ENCODE measurements at regions not wholly inside any gene's neighbourhood (a gene's known extent, or its start where the extent isn't known, plus 50 kb on each side); places are given as distances from the start of the nearest gene placed in this dataset.
"Not testable (repeated sequence)": the region's sequence is repeated elsewhere in the genome, so short reads cannot be mapped to it uniquely, and the experiment has no call there.

DNA sequence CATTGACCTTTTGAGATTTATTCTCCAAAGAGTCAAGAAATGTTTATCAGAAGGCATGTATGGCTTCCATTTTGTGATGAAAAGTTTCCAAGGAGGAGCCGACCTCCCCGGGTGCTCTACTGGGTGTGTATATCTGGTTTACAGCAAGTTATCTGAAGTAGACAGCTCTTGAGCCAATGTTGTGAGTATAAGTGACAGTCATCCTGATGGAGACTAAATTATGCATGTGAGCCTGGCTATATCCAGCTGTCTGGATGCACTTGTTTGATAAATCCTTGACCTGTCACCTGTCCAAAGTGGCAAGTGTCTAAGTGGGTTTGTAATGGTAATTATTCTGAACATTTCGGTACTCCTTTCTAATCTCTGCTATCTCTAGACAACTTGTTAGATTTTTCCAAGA lies 142.2 kb downstream of the NR2F2 start:
- WGBS, 4 donors, result 28 to 36% (median 34%) methylated on average over 3 of the region's 3 CpGs
- DNase-seq (no peak), ATAC-seq (no peak)
- Histone ChIP-seq H3K27me3 (peaks cover 0 to 35% (median 0%) of the 10 kb centered on the region in 9 donors), H3K9me3 (no peaks in the 10 kb centered on the region), H3K36me3 (no peaks in the 10 kb centered on the region), H3K4me1 (no peaks in the 10 kb centered on the region), H3K27ac (no peak overlapping the region), H3K4me3 (no peak overlapping the region)
- intact Hi-C loops (cut with DNase I), result no loop called here
- TF ChIP-seq, protein P1, sequence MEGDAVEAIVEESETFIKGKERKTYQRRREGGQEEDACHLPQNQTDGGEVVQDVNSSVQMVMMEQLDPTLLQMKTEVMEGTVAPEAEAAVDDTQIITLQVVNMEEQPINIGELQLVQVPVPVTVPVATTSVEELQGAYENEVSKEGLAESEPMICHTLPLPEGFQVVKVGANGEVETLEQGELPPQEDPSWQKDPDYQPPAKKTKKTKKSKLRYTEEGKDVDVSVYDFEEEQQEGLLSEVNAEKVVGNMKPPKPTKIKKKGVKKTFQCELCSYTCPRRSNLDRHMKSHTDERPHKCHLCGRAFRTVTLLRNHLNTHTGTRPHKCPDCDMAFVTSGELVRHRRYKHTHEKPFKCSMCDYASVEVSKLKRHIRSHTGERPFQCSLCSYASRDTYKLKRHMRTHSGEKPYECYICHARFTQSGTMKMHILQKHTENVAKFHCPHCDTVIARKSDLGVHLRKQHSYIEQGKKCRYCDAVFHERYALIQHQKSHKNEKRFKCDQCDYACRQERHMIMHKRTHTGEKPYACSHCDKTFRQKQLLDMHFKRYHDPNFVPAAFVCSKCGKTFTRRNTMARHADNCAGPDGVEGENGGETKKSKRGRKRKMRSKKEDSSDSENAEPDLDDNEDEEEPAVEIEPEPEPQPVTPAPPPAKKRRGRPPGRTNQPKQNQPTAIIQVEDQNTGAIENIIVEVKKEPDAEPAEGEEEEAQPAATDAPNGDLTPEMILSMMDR (IDR thresholded peaks at IDR 0.05), result no peak
- TF ChIP-seq POLR2A (IDR thresholded peaks at IDR 0.05), result no peak

DNA sequence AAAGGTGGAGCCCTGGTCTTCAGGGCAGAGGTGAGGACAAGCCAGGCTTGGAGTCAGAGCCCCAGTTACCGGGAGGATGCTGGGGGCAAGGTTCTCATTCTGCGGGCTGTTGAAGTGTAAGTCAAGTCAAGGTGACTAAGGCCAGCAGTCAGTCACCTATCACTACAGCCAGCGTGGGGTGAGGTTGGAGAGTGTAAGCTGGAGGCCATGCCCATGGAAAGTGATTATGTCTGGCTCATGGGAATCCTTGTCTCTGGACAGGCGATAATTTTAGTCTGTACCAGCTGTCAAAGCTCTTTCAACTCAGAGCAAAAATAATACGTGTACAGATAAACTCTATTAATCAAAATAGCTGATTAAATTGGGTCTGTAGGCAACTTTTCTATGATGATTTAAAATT lies 143.1 kb downstream of the NR2F2 start:
- Histone ChIP-seq H3K27me3 (peaks cover 0 to 26% (median 0%) of the 10 kb centered on the region in 9 donors), H3K4me1 (no peaks in the 10 kb centered on the region), H3K27ac (no peak overlapping the region), H3K36me3 (no peaks in the 10 kb centered on the region), H3K4me3 (no peak overlapping the region), H3K9me3 (no peaks in the 10 kb centered on the region)
- TF ChIP-seq POLR2A (IDR thresholded peaks at IDR 0.05), result no peak
- TF ChIP-seq, protein P1 (IDR thresholded peaks at IDR 0.05), result no peak
- 41 to 48% (median 45%) methylated on average over 5 of the region's 5 CpGs for WGBS, 4 donors
- ATAC-seq (no peak), DNase-seq (no peak)
- intact Hi-C loops (cut with DNase I), result no loop called here

DNA sequence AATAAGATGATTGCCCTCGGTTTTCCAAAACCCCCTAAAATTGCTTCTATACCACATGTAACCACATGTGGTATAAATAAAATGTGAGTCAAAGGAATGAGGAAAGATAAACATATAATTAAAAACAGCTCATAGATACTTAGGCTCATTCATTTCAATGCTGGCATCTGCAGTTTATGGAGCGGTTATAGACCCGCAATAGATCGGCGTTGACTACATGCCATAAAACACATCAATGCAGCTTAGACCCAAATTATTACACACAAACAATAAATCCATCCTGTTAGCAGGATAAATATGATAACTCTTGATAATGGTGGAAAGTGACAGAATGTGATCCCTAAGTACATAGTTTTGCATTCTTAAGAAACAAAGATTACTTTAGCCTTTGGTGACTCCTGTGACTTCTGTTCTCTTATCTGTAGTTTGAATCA lies 143.7 kb downstream of the NR2F2 start:
- Histone ChIP-seq H3K4me3 (no peak overlapping the region), H3K27me3 (peaks cover 0 to 20% (median 0%) of the 10 kb centered on the region in 9 donors), H3K9me3 (no peaks in the 10 kb centered on the region), H3K27ac (no peak overlapping the region), H3K36me3 (no peaks in the 10 kb centered on the region), H3K4me1 (no peaks in the 10 kb centered on the region)
- 91 to 92% (median 91%) methylated on average over 5 of the region's 5 CpGs for WGBS, 4 donors
- TF ChIP-seq POLR2A (IDR thresholded peaks at IDR 0.05), result no peak
- TF ChIP-seq, protein P1 (IDR thresholded peaks at IDR 0.05), result no peak
- no peak for DNase-seq
- intact Hi-C loops (cut with DNase I), result no loop called here
- no peak for ATAC-seq

DNA sequence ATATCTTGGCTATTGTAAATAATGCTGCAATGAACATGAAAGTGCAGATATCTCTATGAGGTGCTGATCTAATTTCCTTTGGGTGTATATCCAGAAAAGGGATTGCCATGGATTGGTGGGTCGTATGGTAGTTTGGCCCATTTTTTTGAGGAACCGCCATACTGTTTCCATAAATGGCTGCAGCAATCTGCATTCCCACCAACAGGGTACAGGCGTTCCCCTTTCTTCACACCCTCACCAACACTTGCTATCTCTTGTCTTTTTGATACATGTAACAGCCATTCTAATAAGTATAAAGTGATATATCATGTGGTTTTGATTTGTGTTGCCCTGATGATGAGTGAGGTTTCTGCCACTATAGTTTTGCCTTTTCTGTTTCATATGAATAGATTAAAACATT lies 146.7 kb downstream of the NR2F2 start:
- intact Hi-C loops (cut with DNase I), result no loop called here
- 81 to 94% (median 85%) methylated on average over 3 of the region's 3 CpGs for WGBS, 4 donors
- no peak for ATAC-seq
- Histone ChIP-seq H3K4me3 (no peak overlapping the region), H3K9me3 (no peaks in the 10 kb centered on the region), H3K36me3 (no peaks in the 10 kb centered on the region), H3K27me3 (no peaks in the 10 kb centered on the region), H3K4me1 (no peaks in the 10 kb centered on the region), H3K27ac (no peak overlapping the region)
- TF ChIP-seq, protein P1 (IDR thresholded peaks at IDR 0.05), result no peak
- TF ChIP-seq POLR2A (IDR thresholded peaks at IDR 0.05), result no peak
- no peak for DNase-seq

DNA sequence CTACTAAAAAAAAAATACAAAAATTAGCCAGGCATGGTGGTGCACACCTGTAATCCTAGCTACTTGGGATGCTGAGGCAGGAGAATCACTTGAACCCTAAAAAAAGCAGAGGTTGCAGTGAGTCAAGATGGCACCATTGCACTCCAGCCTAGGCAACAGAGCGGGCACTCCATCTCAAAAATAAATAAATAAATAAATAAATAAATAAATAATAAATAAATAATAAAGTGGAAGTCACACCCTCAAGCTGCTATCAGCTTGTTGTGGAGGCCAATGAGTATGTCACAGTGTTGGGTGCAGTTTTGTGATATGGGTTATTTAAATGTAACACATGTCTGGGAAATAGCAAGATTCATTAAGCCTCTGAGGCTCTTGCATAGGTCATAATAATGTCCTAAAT lies 153.9 kb downstream of the NR2F2 start:
- ATAC-seq; H3K27ac ChIP-seq; H3K9me3 ChIP-seq; DNase-seq; intact Hi-C loops (cut with DNase I); H3K4me3 ChIP-seq; H3K36me3 ChIP-seq; H3K4me1 ChIP-seq: not testable (repeated sequence)
- 95 to 98% (median 96%) methylated on average over 1 of the region's 1 CpG for WGBS, 4 donors
- H3K27me3 ChIP-seq, result peaks cover 0 to 16% (median 0%) of the 10 kb centered on the region in 9 donors

Measured in heart left ventricle (tissue), 16 donors.